SK-N-SH (cell line): ENCODE measurements at regions not wholly inside any gene's neighbourhood (a gene's known extent, or its start where the extent isn't known, plus 50 kb on each side); places are given as distances from the start of the nearest gene placed in this dataset.

Experiments
- CTCF ChIA-PET: fragments of 300-600, 350-600 bp; formaldehyde crosslinking; extraction: SDS; loops from one replicate; lab custom pipeline; 2021; lab: Yijun Ruan, JAX
- POLR2A ChIA-PET: fragments of 350-600 bp; sonication (Branson Sonifier 250); formaldehyde crosslinking; extraction: SDS; loops from one replicate; lab custom pipeline; 2020; ENCODE audit warnings: antibody characterized with exemption, inconsistent platforms; lab: Yijun Ruan, JAX
- DNase-seq: peaks from one replicate; pipeline ENCODE4 v3.0.0; 2012
- H2AFZ ChIP-seq: fragments of 200-600 bp; sonication (generic); 2 replicates; pipeline ENCODE4 v1.8.1; 2016; ENCODE audit warnings: antibody characterized with exemption, mild to moderate bottlenecking, low read depth
- H3F3A ChIP-seq: fragments of 200-600 bp; sonication (generic); replicated peaks from 2 replicates; pipeline ENCODE3; 2016; ENCODE audit warnings: antibody characterized with exemption, mild to moderate bottlenecking; ENCODE audit not compliant: insufficient read depth
- H3K27ac ChIP-seq, 2 experiments: fragments of 200-500 bp in 1 of 2; fragments of 200-600 bp in 1 of 2; sonication (Bioruptor generic) in 1 of 2; sonication (generic), shearing (Covaris generic) in 1 of 2; 2 replicates each; pipeline versions ENCODE4 v1.5.1 to v1.6.1; 2014 to 2016; ENCODE audit warnings: low read depth in 2 of 2, inconsistent platforms in 1 of 2, low read length in 1 of 2, mild to moderate bottlenecking in 1 of 2, mixed read lengths in 1 of 2
- H3K27me3 ChIP-seq: fragments of 200-600 bp; sonication (generic), shearing (Covaris generic); 2 replicates; pipeline ENCODE4 v1.6.1; 2016; ENCODE audit warnings: mixed run types; ENCODE audit not compliant: insufficient read depth
- H3K36me3 ChIP-seq, 2 experiments: fragments of 200-500 bp in 1 of 2; fragments of 200-600 bp in 1 of 2; sonication (Bioruptor generic) in 1 of 2; sonication (generic) in 1 of 2; replicated peaks in 1 of 2; 2 replicates each; pipeline versions ENCODE3 to v1.5.1; 2014 to 2016; ENCODE audit warnings: low read length in 1 of 2, mild to moderate bottlenecking in 1 of 2; ENCODE audit not compliant: insufficient read depth in 2 of 2, control insufficient read depth in 1 of 2
- H3K4me1 ChIP-seq, 2 experiments: fragments of 200-500 bp in 1 of 2; fragments of 200-600 bp in 1 of 2; sonication (Bioruptor generic) in 1 of 2; sonication (generic), shearing (Covaris generic) in 1 of 2; 2 replicates each; pipeline versions ENCODE4 v1.5.1 to v1.6.1; 2014 to 2016; ENCODE audit warnings: low read depth in 1 of 2, low read length in 1 of 2, mixed run types in 1 of 2; ENCODE audit not compliant: insufficient read depth in 2 of 2, control insufficient read depth in 1 of 2
- H3K4me2 ChIP-seq: fragments of 200-600 bp; sonication (generic), shearing (Covaris generic); 2 replicates; pipeline ENCODE4 v1.6.1; 2017; ENCODE audit warnings: mixed run types
- H3K4me3 ChIP-seq, 2 experiments: fragments of 200-500 bp in 1 of 2; fragments of 200-600 bp in 1 of 2; sonication (Bioruptor generic) in 1 of 2; sonication (generic), shearing (Covaris generic) in 1 of 2; 2 replicates each; pipeline versions ENCODE4 v1.5.1 to v1.8.1; 2014 to 2016; ENCODE audit warnings: low read depth in 2 of 2, inconsistent platforms in 1 of 2, low read length in 1 of 2, mild to moderate bottlenecking in 1 of 2, mixed read lengths in 1 of 2, moderate library complexity in 1 of 2
- H3K79me2 ChIP-seq: fragments of 200-600 bp; sonication (generic); 2 replicates; pipeline ENCODE4 v1.8.1; 2017; ENCODE audit warnings: mild to moderate bottlenecking; ENCODE audit not compliant: insufficient read depth
- H3K9ac ChIP-seq: fragments of 200-600 bp; sonication (generic); 2 replicates; pipeline ENCODE4 v1.6.1; 2017; ENCODE audit warnings: mixed run types
- H3K9me2 ChIP-seq: fragments of 200-600 bp; sonication (generic); 2 replicates; pipeline ENCODE4 v1.6.1; 2017; ENCODE audit warnings: mixed run types
- H3K9me3 ChIP-seq: fragments of 200-600 bp; sonication (generic); 2 replicates; pipeline ENCODE4 v1.6.1; 2017; ENCODE audit warnings: mixed run types, mild to moderate bottlenecking, moderate library complexity
- H4K20me1 ChIP-seq: fragments of 200-600 bp; sonication (generic); 2 replicates; pipeline ENCODE4 v1.6.1; 2017; ENCODE audit warnings: mild to moderate bottlenecking, mixed run types; ENCODE audit not compliant: insufficient read depth
- MEF2A ChIP-seq: IDR thresholded peaks from 2 replicates; pipeline ENCODE4 v1.4.0; 2012; ENCODE audit warnings: low read depth, borderline replicate concordance
- NFIC ChIP-seq: IDR thresholded peaks from 2 replicates; pipeline ENCODE4 v1.4.0; 2012; ENCODE audit warnings: borderline replicate concordance
- RAD21 ChIP-seq: IDR thresholded peaks from 2 replicates; pipeline ENCODE4 v1.6.1; 2012; ENCODE audit warnings: mild to moderate bottlenecking, low read length
- RFX5 ChIP-seq: IDR thresholded peaks from 2 replicates; pipeline ENCODE4 v1.6.1; 2012; ENCODE audit warnings: mild to moderate bottlenecking, improper control_type of control experiment, low read length
- RXRA ChIP-seq: IDR thresholded peaks from 2 replicates; pipeline ENCODE4 v1.4.0; 2012; ENCODE audit warnings: low read depth, mild to moderate bottlenecking, borderline replicate concordance
- TCF12 ChIP-seq: IDR thresholded peaks from 2 replicates; pipeline ENCODE4 v1.4.0; 2012
- WGBS: methylation state at CpG from one replicate; pipeline ENCODE4 v1.1.6; 2017; ENCODE audit warnings: low lambda C conversion rate; 5-methylcytosine and 5-hydroxymethylcytosine counted together
- TF ChIP-seq, protein P1 (sequence below): IDR thresholded peaks from 2 replicates; pipeline ENCODE4 v1.4.0; 2012; ENCODE audit warnings: low read depth, borderline replicate concordance
- TF ChIP-seq, protein P2 (sequence below): IDR thresholded peaks from 2 replicates; pipeline ENCODE4 v1.6.1; 2012; ENCODE audit warnings: mild to moderate bottlenecking, low read depth, low read length, moderate library complexity
- TF ChIP-seq, protein P3 (sequence below): IDR thresholded peaks from 2 replicates; pipeline ENCODE4; 2012
- TF ChIP-seq, protein P4 (sequence below): IDR thresholded peaks from 2 replicates; pipeline ENCODE4 v1.4.0; 2012; ENCODE audit warnings: low read depth, borderline replicate concordance

DNA sequence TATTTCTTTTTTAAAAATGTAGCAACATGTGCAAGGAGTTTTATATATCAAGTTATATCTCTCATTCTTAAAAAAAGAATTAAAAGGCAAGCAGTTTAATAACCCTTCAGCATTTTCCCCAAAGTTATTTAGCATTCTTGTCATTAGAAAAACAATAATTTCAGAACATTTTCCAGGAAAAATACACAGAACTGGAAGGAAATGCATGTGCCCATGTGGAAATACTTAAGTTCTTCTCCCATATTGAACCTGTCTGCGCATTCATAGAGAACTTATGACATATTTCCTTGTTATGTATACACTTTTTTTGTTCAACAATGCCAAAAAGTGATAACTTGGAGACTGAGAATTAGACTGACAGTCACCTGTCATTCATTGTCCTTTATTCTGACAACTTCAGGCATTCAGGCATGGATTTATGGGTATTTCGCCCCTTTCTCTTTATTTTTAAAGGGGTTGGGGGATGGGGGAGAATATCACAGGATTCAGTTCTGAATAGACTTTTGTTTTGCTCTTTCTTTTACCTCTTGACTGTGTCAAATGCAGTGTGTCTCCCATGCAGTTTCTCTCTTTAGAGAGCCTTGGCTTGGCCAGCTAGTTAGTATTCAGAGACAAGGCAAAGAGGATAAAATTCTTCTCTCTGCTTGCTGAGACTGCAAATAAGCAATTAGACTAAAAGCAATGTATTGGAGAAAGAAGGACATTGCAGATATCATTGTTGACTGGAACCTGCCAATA, 701.0 kb downstream of the NR2F1-AS1 start:
- no peaks in the 10 kb centered on the region; a peak in 1 of 4 replicates for H3K4me1 ChIP-seq
- H3K9me3 ChIP-seq: no peaks in the 10 kb centered on the region
- no peaks in the 10 kb centered on the region for H3K79me2 ChIP-seq
- H3F3A ChIP-seq: no peaks in the 10 kb centered on the region
- no peak overlapping the region for H3K4me3 ChIP-seq
- no peaks in the 10 kb centered on the region for H3K9me2 ChIP-seq
- H3K27me3 ChIP-seq: no peaks in the 10 kb centered on the region
- H3K27ac ChIP-seq: no peak overlapping the region
- DNase-seq: no peak
- POLR2A ChIA-PET: no interaction called here
- WGBS: 84% methylated on average over 2 of the region's 2 CpGs
- CTCF ChIA-PET: no interaction called here
- no peak overlapping the region for H2AFZ ChIP-seq
- no peaks in the 10 kb centered on the region for H3K36me3 ChIP-seq
- H3K4me2 ChIP-seq: no peak overlapping the region
- no peak overlapping the region for H3K9ac ChIP-seq
- H4K20me1 ChIP-seq: no peaks in the 10 kb centered on the region
- no peak for TF ChIP-seq MEF2A

DNA sequence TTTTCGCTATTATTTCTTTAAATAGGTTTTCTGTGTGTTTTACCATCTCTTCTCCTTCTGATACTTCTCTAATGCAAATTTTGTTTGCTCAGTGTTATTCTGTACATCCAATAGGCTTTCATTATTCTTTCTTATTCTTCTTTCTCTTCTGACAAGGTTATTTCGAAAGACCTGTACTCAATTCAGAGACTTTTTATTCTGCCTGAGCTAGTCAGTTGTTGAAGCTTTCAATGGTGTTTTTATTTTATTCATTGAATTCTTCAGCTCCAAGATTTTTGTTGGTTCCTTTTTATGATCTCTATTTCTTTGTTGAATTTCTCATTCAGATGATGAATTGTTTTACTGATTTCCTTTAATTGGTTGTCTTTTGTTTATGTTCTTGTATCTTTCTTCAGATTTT, 706.2 kb downstream of the NR2F1-AS1 start:
- Histone ChIP-seq H3K9me2 (no peaks in the 10 kb centered on the region), H3F3A (no peaks in the 10 kb centered on the region), H3K27me3 (no peaks in the 10 kb centered on the region), H3K9me3 (0 out of 2 replicates have a peak, but pooled peaks cover 8% of the 10 kb centered on the region), H3K36me3 (no peaks in the 10 kb centered on the region), H3K27ac (no peak overlapping the region), H3K79me2 (no peaks in the 10 kb centered on the region), H3K4me2 (no peak overlapping the region), H2AFZ (no peak overlapping the region), H3K4me1 (no peaks in the 10 kb centered on the region), H4K20me1 (no peaks in the 10 kb centered on the region), H3K4me3 (no peak overlapping the region), H3K9ac (no peak overlapping the region)
- 79% methylated on average over 2 of the region's 2 CpGs for WGBS
- ChIA-PET CTCF (interaction anchor here (0.9 kb wide), 1 partner anchor 30 kb away, joined by 3 read pairs; no protein-coding TSS in a partner anchor), POLR2A (no interaction called here)
- TF ChIP-seq, protein P1, sequence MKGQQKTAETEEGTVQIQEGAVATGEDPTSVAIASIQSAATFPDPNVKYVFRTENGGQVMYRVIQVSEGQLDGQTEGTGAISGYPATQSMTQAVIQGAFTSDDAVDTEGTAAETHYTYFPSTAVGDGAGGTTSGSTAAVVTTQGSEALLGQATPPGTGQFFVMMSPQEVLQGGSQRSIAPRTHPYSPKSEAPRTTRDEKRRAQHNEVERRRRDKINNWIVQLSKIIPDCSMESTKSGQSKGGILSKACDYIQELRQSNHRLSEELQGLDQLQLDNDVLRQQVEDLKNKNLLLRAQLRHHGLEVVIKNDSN: no peak
- TF ChIP-seq TCF12: no peak
- TF ChIP-seq RXRA: no peak
- TF ChIP-seq RAD21: no peak
- TF ChIP-seq, protein P2, sequence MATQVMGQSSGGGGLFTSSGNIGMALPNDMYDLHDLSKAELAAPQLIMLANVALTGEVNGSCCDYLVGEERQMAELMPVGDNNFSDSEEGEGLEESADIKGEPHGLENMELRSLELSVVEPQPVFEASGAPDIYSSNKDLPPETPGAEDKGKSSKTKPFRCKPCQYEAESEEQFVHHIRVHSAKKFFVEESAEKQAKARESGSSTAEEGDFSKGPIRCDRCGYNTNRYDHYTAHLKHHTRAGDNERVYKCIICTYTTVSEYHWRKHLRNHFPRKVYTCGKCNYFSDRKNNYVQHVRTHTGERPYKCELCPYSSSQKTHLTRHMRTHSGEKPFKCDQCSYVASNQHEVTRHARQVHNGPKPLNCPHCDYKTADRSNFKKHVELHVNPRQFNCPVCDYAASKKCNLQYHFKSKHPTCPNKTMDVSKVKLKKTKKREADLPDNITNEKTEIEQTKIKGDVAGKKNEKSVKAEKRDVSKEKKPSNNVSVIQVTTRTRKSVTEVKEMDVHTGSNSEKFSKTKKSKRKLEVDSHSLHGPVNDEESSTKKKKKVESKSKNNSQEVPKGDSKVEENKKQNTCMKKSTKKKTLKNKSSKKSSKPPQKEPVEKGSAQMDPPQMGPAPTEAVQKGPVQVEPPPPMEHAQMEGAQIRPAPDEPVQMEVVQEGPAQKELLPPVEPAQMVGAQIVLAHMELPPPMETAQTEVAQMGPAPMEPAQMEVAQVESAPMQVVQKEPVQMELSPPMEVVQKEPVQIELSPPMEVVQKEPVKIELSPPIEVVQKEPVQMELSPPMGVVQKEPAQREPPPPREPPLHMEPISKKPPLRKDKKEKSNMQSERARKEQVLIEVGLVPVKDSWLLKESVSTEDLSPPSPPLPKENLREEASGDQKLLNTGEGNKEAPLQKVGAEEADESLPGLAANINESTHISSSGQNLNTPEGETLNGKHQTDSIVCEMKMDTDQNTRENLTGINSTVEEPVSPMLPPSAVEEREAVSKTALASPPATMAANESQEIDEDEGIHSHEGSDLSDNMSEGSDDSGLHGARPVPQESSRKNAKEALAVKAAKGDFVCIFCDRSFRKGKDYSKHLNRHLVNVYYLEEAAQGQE: no peak
- TF ChIP-seq MEF2A: no peak
- TF ChIP-seq, protein P3, sequence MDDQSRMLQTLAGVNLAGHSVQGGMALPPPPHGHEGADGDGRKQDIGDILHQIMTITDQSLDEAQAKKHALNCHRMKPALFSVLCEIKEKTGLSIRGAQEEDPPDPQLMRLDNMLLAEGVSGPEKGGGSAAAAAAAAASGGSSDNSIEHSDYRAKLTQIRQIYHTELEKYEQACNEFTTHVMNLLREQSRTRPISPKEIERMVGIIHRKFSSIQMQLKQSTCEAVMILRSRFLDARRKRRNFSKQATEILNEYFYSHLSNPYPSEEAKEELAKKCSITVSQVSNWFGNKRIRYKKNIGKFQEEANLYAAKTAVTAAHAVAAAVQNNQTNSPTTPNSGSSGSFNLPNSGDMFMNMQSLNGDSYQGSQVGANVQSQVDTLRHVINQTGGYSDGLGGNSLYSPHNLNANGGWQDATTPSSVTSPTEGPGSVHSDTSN: no peak
- TF ChIP-seq, protein P4, sequence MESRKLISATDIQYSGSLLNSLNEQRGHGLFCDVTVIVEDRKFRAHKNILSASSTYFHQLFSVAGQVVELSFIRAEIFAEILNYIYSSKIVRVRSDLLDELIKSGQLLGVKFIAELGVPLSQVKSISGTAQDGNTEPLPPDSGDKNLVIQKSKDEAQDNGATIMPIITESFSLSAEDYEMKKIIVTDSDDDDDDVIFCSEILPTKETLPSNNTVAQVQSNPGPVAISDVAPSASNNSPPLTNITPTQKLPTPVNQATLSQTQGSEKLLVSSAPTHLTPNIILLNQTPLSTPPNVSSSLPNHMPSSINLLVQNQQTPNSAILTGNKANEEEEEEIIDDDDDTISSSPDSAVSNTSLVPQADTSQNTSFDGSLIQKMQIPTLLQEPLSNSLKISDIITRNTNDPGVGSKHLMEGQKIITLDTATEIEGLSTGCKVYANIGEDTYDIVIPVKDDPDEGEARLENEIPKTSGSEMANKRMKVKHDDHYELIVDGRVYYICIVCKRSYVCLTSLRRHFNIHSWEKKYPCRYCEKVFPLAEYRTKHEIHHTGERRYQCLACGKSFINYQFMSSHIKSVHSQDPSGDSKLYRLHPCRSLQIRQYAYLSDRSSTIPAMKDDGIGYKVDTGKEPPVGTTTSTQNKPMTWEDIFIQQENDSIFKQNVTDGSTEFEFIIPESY: no peak
- no peak for TF ChIP-seq RFX5
- TF ChIP-seq NFIC: no peak
- no peak for DNase-seq
